Esophagus muscularis mucosa (tissue), 4 donors: ENCODE measurements at regions not wholly inside any gene's neighbourhood (a gene's known extent, or its start where the extent isn't known, plus 50 kb on each side); places are given as distances from the start of the nearest gene placed in this dataset.

ENCODE experiments used
- DNase-seq: peaks from one replicate; pipeline ENCODE4 v3.0.0-alpha.2; 2017; ENCODE audit errors: extremely low spot score
- H3K27ac ChIP-seq, 4 donors: fragments of 200-600 bp; sonication (generic); replicated peaks in 1 of 4; 1 replicate in 3 of 4; 2 replicates in 1 of 4; pipeline ENCODE4 v1.5.1; 2016 to 2019; ENCODE audit warnings: mild to moderate bottlenecking in 1 of 4
- H3K27me3 ChIP-seq, 4 donors: fragments of 200-600 bp; sonication (generic); one replicate each; pipeline versions ENCODE4 v1.5.1 to v1.6.0; 2016 to 2019
- H3K36me3 ChIP-seq, 4 donors: fragments of 200-600 bp; sonication (generic); one replicate each; pipeline ENCODE4 v1.5.1; 2016 to 2019
- H3K4me1 ChIP-seq, 4 donors: fragments of 200-600 bp; sonication (generic); one replicate each; pipeline ENCODE4 v1.5.1; 2016 to 2019
- H3K4me3 ChIP-seq, 4 donors: fragments of 200-600 bp; sonication (generic); 1 replicate in 2 of 4; 2 replicates in 2 of 4; pipeline ENCODE4 v1.5.1; 2016 to 2019; ENCODE audit warnings: mild to moderate bottlenecking in 4 of 4, moderate library complexity in 1 of 4
- H3K9me3 ChIP-seq, 4 donors: fragments of 200-600 bp; sonication (generic); 1 replicate in 3 of 4; 2 replicates in 1 of 4; pipeline ENCODE4 v1.5.1; 2016 to 2019
- CTCF ChIP-seq, 3 experiments: fragments of 200-600 bp in 2 of 3; fragments of 450-650 bp in 1 of 3; sonication (generic) in 2 of 3; IDR thresholded peaks; one replicate each; pipeline ENCODE4 v1.5.1; 2017 to 2019; ENCODE audit warnings: antibody characterized with exemption in 3 of 3, mild to moderate bottlenecking in 2 of 3, moderate library complexity in 1 of 3
- EP300 ChIP-seq: sonication (generic); formaldehyde crosslinking; IDR thresholded peaks from one replicate; pipeline ENCODE4 v1.6.1; 2017; ENCODE audit warnings: antibody characterized with exemption
- POLR2A ChIP-seq: fragments of 450-650 bp; IDR thresholded peaks from one replicate; pipeline ENCODE4 v1.6.1; 2017; ENCODE audit warnings: antibody characterized with exemption, moderate library complexity, mild to moderate bottlenecking, low read depth
- POLR2AphosphoS5 ChIP-seq, 2 donors: sonication (generic); formaldehyde crosslinking; IDR thresholded peaks; one replicate each; pipeline ENCODE4 v1.6.1; 2017; ENCODE audit warnings: antibody characterized with exemption in 2 of 2
- WGBS: methylation state at CpG from one replicate; pipeline ENCODE4 v1.1.5; 2018; 5-methylcytosine and 5-hydroxymethylcytosine counted together
- intact Hi-C: fragments of 100-400 bp; cut with DNase I; formaldehyde crosslinking; loops from one replicate; pipeline ENCODE4 v1.15.1; 2023

- Histone ChIP-seq H3K27ac (no peak overlapping the region), H3K36me3 (no peaks in the 10 kb centered on the region), H3K4me1 (peaks cover 0 to 2% (median 0%) of the 10 kb centered on the region in 4 donors), H3K4me3 (no peak overlapping the region), H3K9me3 (no peaks in the 10 kb centered on the region), H3K27me3 (no peaks in the 10 kb centered on the region)
- TF ChIP-seq EP300 (no peak), POLR2A (no peak), POLR2AphosphoS5 (IDR thresholded peaks at IDR 0.05) (no peak), CTCF (IDR thresholded peaks at IDR 0.05) (no peak)
- WGBS = 61% methylated on average over 6 of the region's 6 CpGs
- DNase-seq = no peak
- intact Hi-C loops = no loop called here
Observed at GRCh38 chrX:11970578-11971359, 167.5 kb upstream of the FRMPD4 start.

GRCh38 chrX:11976663-11977062 is 161.6 kb upstream of the FRMPD4 start:
- H3K9me3 ChIP-seq = no peaks in the 10 kb centered on the region
- intact Hi-C loops = no loop called here
- 87% methylated on average over 2 of the region's 2 CpGs for WGBS

GRCh38 chrX:11992271-11992670 is 146.0 kb upstream of the FRMPD4 start:
- H3K27me3 ChIP-seq = no peaks in the 10 kb centered on the region
- H3K36me3 ChIP-seq = no peaks in the 10 kb centered on the region
- no peak overlapping the region for H3K4me3 ChIP-seq
- H3K4me1 ChIP-seq = no peaks in the 10 kb centered on the region
- TF ChIP-seq CTCF (IDR thresholded peaks at IDR 0.05) = no peak
- TF ChIP-seq POLR2AphosphoS5 (IDR thresholded peaks at IDR 0.05) = no peak
- TF ChIP-seq EP300 = no peak
- TF ChIP-seq POLR2A = no peak
- peaks cover 0 to 5% (median 0%) of the 10 kb centered on the region in 4 donors for H3K9me3 ChIP-seq
- intact Hi-C loops = no loop called here
- H3K27ac ChIP-seq = no peak overlapping the region
- no peak for DNase-seq

More at GRCh38 chrX:11976663-11977062, 161.6 kb upstream of the FRMPD4 start:
- DNase-seq = no peak
- Histone ChIP-seq H3K36me3 (no peaks in the 10 kb centered on the region), H3K4me1 (no peaks in the 10 kb centered on the region), H3K4me3 (no peak overlapping the region), H3K27me3 (no peaks in the 10 kb centered on the region), H3K27ac (no peak overlapping the region)
- TF ChIP-seq CTCF (IDR thresholded peaks at IDR 0.05) (no peak), EP300 (no peak), POLR2A (no peak), POLR2AphosphoS5 (IDR thresholded peaks at IDR 0.05) (no peak)

GRCh38 chrX:11995146-11995545 is 143.1 kb upstream of the FRMPD4 start:
- DNase-seq = no peak

More at GRCh38 chrX:11995146-11995545, 143.1 kb upstream of the FRMPD4 start:
- no peak overlapping the region for H3K27ac ChIP-seq
- H3K4me1 ChIP-seq = no peaks in the 10 kb centered on the region
- no peaks in the 10 kb centered on the region for H3K27me3 ChIP-seq
- no peaks in the 10 kb centered on the region for H3K9me3 ChIP-seq
- TF ChIP-seq POLR2A (no peak), EP300 (no peak), POLR2AphosphoS5 (IDR thresholded peaks at IDR 0.05) (no peak), CTCF (IDR thresholded peaks at IDR 0.05) (no peak)
- intact Hi-C loops = no loop called here
- H3K36me3 ChIP-seq = no peaks in the 10 kb centered on the region
- 16% methylated on average over 1 of the region's 1 CpG for WGBS
- H3K4me3 ChIP-seq = no peak overlapping the region
